ENCODE measurements at regions not wholly inside any gene's neighbourhood (a gene's known extent, or its start where the extent isn't known, plus 50 kb on each side); places are given as distances from the start of the nearest gene placed in this dataset.

DNA sequence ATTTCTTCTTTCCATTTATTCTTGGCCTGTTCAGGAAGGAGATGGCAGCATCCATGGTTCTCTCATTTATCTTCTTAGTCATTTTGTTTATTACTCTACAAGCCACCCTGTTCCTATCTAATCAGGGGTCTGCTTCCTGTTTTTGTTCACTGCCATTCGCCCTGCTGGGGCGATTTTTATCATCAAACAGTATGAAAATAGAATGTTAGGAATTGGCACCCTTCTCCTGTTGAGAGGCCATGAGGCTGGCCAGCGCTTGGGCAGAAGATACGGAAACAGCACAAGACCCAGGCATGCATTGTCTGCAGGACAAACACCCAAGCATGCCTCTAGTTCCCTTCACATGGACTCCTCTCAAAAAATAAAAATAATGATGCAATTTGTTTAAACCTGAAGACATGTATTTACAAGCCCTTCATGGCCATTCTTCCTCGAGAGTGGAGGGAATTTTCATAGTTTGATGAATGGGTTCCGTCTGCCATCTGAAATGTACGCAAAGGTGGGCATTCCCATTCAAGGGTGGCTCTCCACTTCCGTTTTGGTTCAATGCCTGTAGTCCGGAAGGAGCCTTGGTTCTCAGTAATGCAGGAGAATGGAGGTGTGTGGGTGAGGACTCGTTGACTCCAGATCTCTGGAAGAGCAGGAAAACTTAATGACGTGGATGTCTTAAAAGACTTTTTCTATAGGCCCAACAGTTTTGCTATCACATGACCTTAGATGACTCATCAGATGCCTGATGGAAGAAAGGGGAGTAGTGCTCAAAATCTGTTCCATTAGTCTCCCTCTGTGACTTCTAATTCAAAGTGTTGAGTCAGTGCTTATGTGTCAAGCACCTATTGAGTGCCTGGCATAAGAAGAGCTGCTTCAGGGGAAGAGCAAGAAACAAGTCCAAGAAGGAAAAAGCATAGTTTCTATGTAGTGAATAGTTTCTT lies 252.4 kb upstream of the TBX3 start:
- TF ChIP-seq RAD21 (IDR thresholded peaks at IDR 0.05; ENCODE audit: low read length) (no peak), EZH2phosphoT487 (IDR thresholded peaks at IDR 0.05; ENCODE audit: borderline replicate concordance, low read depth) (no peak)

Measured in SK-N-SH (cell line).